SW480 (cell line): ENCODE measurements at regions not wholly inside any gene's neighbourhood (a gene's known extent, or its start where the extent isn't known, plus 50 kb on each side); places are given as distances from the start of the nearest gene placed in this dataset.

Source experiments
- DNase-seq: peaks from one replicate; pipeline ENCODE4 v3.0.0-alpha.2; 2016; ENCODE audit warnings: low spot score

GRCh38 chr16:8271344-8271743, 319.0 kb downstream of the TMEM114 start:
- DNase-seq = no peak

- DNase-seq = no peak
Measured at GRCh38 chr16:8262299-8262698, 328.0 kb downstream of the TMEM114 start.

- DNase-seq = no peak
Measured at GRCh38 chr16:8260140-8260539, 330.2 kb downstream of the TMEM114 start.

GRCh38 chr16:8258523-8258922, 331.8 kb downstream of the TMEM114 start:
- DNase-seq = no peak

- DNase-seq = no peak
Measured at GRCh38 chr16:8257561-8257960, 332.8 kb downstream of the TMEM114 start.

GRCh38 chr16:8254405-8254804, 335.9 kb downstream of the TMEM114 start:
- no peak for DNase-seq

GRCh38 chr16:8253718-8254117, 336.6 kb downstream of the TMEM114 start:
- DNase-seq = no peak

GRCh38 chr16:8251727-8252126, 338.6 kb downstream of the TMEM114 start:
- DNase-seq = no peak

GRCh38 chr16:8251298-8251697, 339.0 kb downstream of the TMEM114 start:
- no peak for DNase-seq

- no peak for DNase-seq
Measured at GRCh38 chr16:8247993-8248392, 342.3 kb downstream of the TMEM114 start.

GRCh38 chr16:8243981-8244380, 346.3 kb downstream of the TMEM114 start:
- DNase-seq = no peak

- DNase-seq = no peak
Measured at GRCh38 chr16:8241408-8241807, 348.9 kb downstream of the TMEM114 start.

GRCh38 chr16:8239443-8239842, 350.9 kb downstream of the TMEM114 start:
- no peak for DNase-seq

- no peak for DNase-seq
Measured at GRCh38 chr16:8237452-8237851, 352.9 kb downstream of the TMEM114 start.

GRCh38 chr16:8236816-8237215, 353.5 kb downstream of the TMEM114 start:
- DNase-seq = no peak

- DNase-seq = no peak
Measured at GRCh38 chr16:8230497-8230896, 359.8 kb downstream of the TMEM114 start.

- no peak for DNase-seq
Measured at GRCh38 chr16:8229011-8229520, 361.2 kb downstream of the TMEM114 start.

GRCh38 chr16:8217201-8217600, 373.1 kb downstream of the TMEM114 start:
- DNase-seq = no peak

- DNase-seq = no peak
Measured at GRCh38 chr16:8204769-8205168, 385.5 kb downstream of the TMEM114 start.

GRCh38 chr16:8204096-8204495, 386.2 kb downstream of the TMEM114 start:
- DNase-seq = no peak

GRCh38 chr16:8203101-8203500, 387.2 kb downstream of the TMEM114 start:
- no peak for DNase-seq

GRCh38 chr16:8200839-8201238, 389.5 kb downstream of the TMEM114 start:
- no peak for DNase-seq

- DNase-seq = no peak
Measured at GRCh38 chr16:8199390-8199789, 390.9 kb downstream of the TMEM114 start.

GRCh38 chr16:8194794-8195193, 395.5 kb downstream of the TMEM114 start:
- no peak for DNase-seq

GRCh38 chr16:8188841-8189240, 401.5 kb downstream of the TMEM114 start:
- DNase-seq = no peak
